IMR-90 (cell line): ENCODE measurements at regions not wholly inside any gene's neighbourhood (a gene's known extent, or its start where the extent isn't known, plus 50 kb on each side); places are given as distances from the start of the nearest gene placed in this dataset.

Experiments used
- ATAC-seq: fragments of 200-7000 bp; cut with Tn5 transposase; 2 replicates; pipeline ENCODE4 v1.9.1; 2020; ENCODE audit warnings: low read depth, mild to moderate bottlenecking, moderate library complexity
- BruUV-seq: library from RNA; stranded (reverse); fragments of 400-500 nt; replicated peaks from 2 replicates; lab custom pipeline; 2021; lab: Mats Ljungman, UMichigan
- CTCF ChIA-PET: fragments of 300-600 bp; formaldehyde crosslinking; extraction: SDS; loops from one replicate; lab custom pipeline; 2021; ENCODE audit warnings: antibody characterized with exemption; lab: Yijun Ruan, JAX
- POLR2A ChIA-PET: fragments of 300-600 bp; sonication (Branson Sonifier 250); formaldehyde crosslinking; loops from one replicate; lab custom pipeline; 2022; ENCODE audit warnings: antibody characterized with exemption; ENCODE audit not compliant: unreplicated experiment; lab: Charles Lee
- DNase-seq: peaks from one replicate; pipeline ENCODE4 v3.0.0; 2013
- H2AFZ ChIP-seq: replicated peaks from 2 replicates; pipeline ENCODE3; 2013; ENCODE audit warnings: low read length, mild to moderate bottlenecking; ENCODE audit not compliant: poor library complexity
- H2AK5ac ChIP-seq: 2 replicates; pipeline ENCODE4 v1.6.1; 2013; ENCODE audit warnings: low read depth, low read length, inconsistent platforms
- H2AK9ac ChIP-seq: replicated peaks from 2 replicates; pipeline ENCODE3; 2013; ENCODE audit warnings: mild to moderate bottlenecking, low read depth, low read length, moderate library complexity; ENCODE audit not compliant: poor library complexity
- H2BK120ac ChIP-seq: 2 replicates; pipeline ENCODE4 v1.6.1; 2013; ENCODE audit warnings: low read depth, low read length, inconsistent platforms
- H2BK15ac ChIP-seq: 3 replicates; pipeline ENCODE4 v1.6.1; 2013; ENCODE audit warnings: low read depth, low read length, inconsistent platforms
- H2BK20ac ChIP-seq: 2 replicates; pipeline ENCODE4 v1.6.1; 2013; ENCODE audit warnings: low read depth, mild to moderate bottlenecking, inconsistent platforms, low read length, moderate library complexity
- H2BK5ac ChIP-seq: 2 replicates; pipeline ENCODE4 v1.6.1; 2013; ENCODE audit warnings: mild to moderate bottlenecking, low read depth, low read length, inconsistent platforms; ENCODE audit not compliant: poor library complexity, severe bottlenecking
- H3K14ac ChIP-seq: replicated peaks from 2 replicates; pipeline ENCODE4 v1.6.1; 2013; ENCODE audit warnings: low read depth, low read length, inconsistent platforms
- H3K18ac ChIP-seq: 2 replicates; pipeline ENCODE4 v1.6.1; 2013; ENCODE audit warnings: low read depth, low read length, control low read depth
- H3K23ac ChIP-seq: 2 replicates; pipeline ENCODE4 v1.6.1; 2013; ENCODE audit warnings: low read depth, low read length, inconsistent platforms
- H3K27ac ChIP-seq: 2 replicates; pipeline ENCODE4 v1.5.1; 2013; ENCODE audit warnings: mild to moderate bottlenecking, control low read depth, low read length; ENCODE audit not compliant: insufficient read depth
- H3K27me3 ChIP-seq: 2 replicates; pipeline ENCODE4 v1.6.1; 2013; ENCODE audit warnings: low read length; ENCODE audit not compliant: control insufficient read depth, insufficient read depth
- H3K36me3 ChIP-seq: 2 replicates; pipeline ENCODE4 v1.6.1; 2013; ENCODE audit warnings: low read length, mixed read lengths; ENCODE audit not compliant: control insufficient read depth, insufficient read depth
- H3K4ac ChIP-seq: 2 replicates; pipeline ENCODE4 v1.6.1; 2013; ENCODE audit warnings: low read depth, low read length, inconsistent platforms
- H3K4me1 ChIP-seq: 2 replicates; pipeline ENCODE4 v1.6.1; 2013; ENCODE audit warnings: low read length, mixed read lengths; ENCODE audit not compliant: control insufficient read depth, insufficient read depth
- H3K4me2 ChIP-seq: 2 replicates; pipeline ENCODE4 v1.6.1; 2013; ENCODE audit warnings: low read depth, mild to moderate bottlenecking, control low read depth, low read length, moderate library complexity
- H3K4me3 ChIP-seq: 2 replicates; pipeline ENCODE4 v1.5.1; 2013; ENCODE audit warnings: low read depth, mild to moderate bottlenecking, control low read depth, low read length, moderate library complexity; ENCODE audit not compliant: insufficient read depth
- H3K56ac ChIP-seq: 2 replicates; pipeline ENCODE4 v1.6.1; 2013; ENCODE audit warnings: low read length, inconsistent platforms; ENCODE audit not compliant: insufficient read depth; ENCODE audit errors: extremely low read depth
- H3K79me1 ChIP-seq, 2 experiments: 2 replicates each; pipeline ENCODE4 v1.6.1; 2013; ENCODE audit warnings: low read length in 2 of 2, inconsistent platforms in 1 of 2, low read depth in 1 of 2
- H3K9ac ChIP-seq: 2 replicates; pipeline ENCODE4 v1.6.1; 2013; ENCODE audit warnings: low read depth, low read length, control low read depth
- H3K9me1 ChIP-seq: 2 replicates; pipeline ENCODE4 v1.6.1; 2013; ENCODE audit warnings: low read length, inconsistent platforms; ENCODE audit not compliant: insufficient read depth
- H3K9me3 ChIP-seq: 2 replicates; pipeline ENCODE4 v1.6.1; 2013; ENCODE audit warnings: low read length; ENCODE audit not compliant: control insufficient read depth, insufficient read depth
- H4K20me1 ChIP-seq: 2 replicates; pipeline ENCODE4 v1.6.1; 2013; ENCODE audit warnings: low read length, inconsistent platforms; ENCODE audit not compliant: insufficient read depth
- H4K5ac ChIP-seq: 2 replicates; pipeline ENCODE4 v1.6.1; 2013; ENCODE audit warnings: mild to moderate bottlenecking, low read depth, low read length, control low read depth
- H4K8ac ChIP-seq, 2 experiments: 2 replicates each; pipeline ENCODE4 v1.6.1; 2013; ENCODE audit warnings: low read depth in 2 of 2, low read length in 2 of 2, control low read depth in 1 of 2, inconsistent platforms in 1 of 2
- H4K91ac ChIP-seq: 2 replicates; pipeline ENCODE4 v1.6.1; 2013; ENCODE audit warnings: low read depth, low read length, inconsistent platforms; ENCODE audit not compliant: insufficient read depth
- BHLHE40 ChIP-seq: fragments of 150-350 bp; IDR thresholded peaks from 2 replicates; pipeline ENCODE4 v1.6.1; 2016; ENCODE audit warnings: mild to moderate bottlenecking, low read depth, low read length
- CEBPB ChIP-seq: IDR thresholded peaks from 2 replicates; pipeline ENCODE4 v1.6.1; 2012; ENCODE audit warnings: low read depth, low read length, improper control_type of control experiment
- CHD1 ChIP-seq: IDR thresholded peaks from 2 replicates; pipeline ENCODE4 v1.6.1; 2012; ENCODE audit warnings: low read depth, low read length, improper control_type of control experiment
- CTCF ChIP-seq: conservative IDR thresholded peaks from 2 replicates; pipeline ENCODE4 v1.5.1; 2012; ENCODE audit warnings: mild to moderate bottlenecking, low read depth, low read length, improper control_type of control experiment
- ELK1 ChIP-seq: fragments of 150-350 bp; IDR thresholded peaks from 2 replicates; pipeline ENCODE4 v1.6.1; 2016; ENCODE audit warnings: low read depth, mild to moderate bottlenecking, low read length, moderate library complexity, borderline replicate concordance
- FOS ChIP-seq: fragments of 150-350 bp; IDR thresholded peaks from 2 replicates; pipeline ENCODE4 v1.6.1; 2016; ENCODE audit warnings: low read depth, low read length
- MAFK ChIP-seq: IDR thresholded peaks from 2 replicates; pipeline ENCODE4 v1.6.1; 2012; ENCODE audit warnings: low read depth, low read length, improper control_type of control experiment
- MAZ ChIP-seq: IDR thresholded peaks from 2 replicates; pipeline ENCODE4 v1.6.1; 2012; ENCODE audit warnings: low read depth, mild to moderate bottlenecking, low read length, improper control_type of control experiment, moderate library complexity, borderline replicate concordance
- MXI1 ChIP-seq: IDR thresholded peaks from 2 replicates; pipeline ENCODE4 v1.6.1; 2012; ENCODE audit warnings: low read depth, mild to moderate bottlenecking, low read length, moderate library complexity, borderline replicate concordance
- NFE2L2 ChIP-seq: fragments of 150-350 bp; IDR thresholded peaks from 2 replicates; pipeline ENCODE4 v1.6.1; 2016; ENCODE audit warnings: low read depth, mild to moderate bottlenecking, low read length
- POLR2A ChIP-seq: IDR thresholded peaks from 2 replicates; pipeline ENCODE4 v1.6.1; 2012; ENCODE audit warnings: mild to moderate bottlenecking, low read depth, low read length
- RAD21 ChIP-seq: IDR thresholded peaks from 2 replicates; pipeline ENCODE4 v1.6.1; 2012; ENCODE audit warnings: low read length, improper control_type of control experiment
- RCOR1 ChIP-seq: IDR thresholded peaks from 2 replicates; pipeline ENCODE4 v1.6.1; 2012; ENCODE audit warnings: mild to moderate bottlenecking, low read length, improper control_type of control experiment; ENCODE audit not compliant: insufficient replicate concordance
- RFX5 ChIP-seq: IDR thresholded peaks from 2 replicates; pipeline ENCODE4 v1.8.0; 2012; ENCODE audit warnings: low read depth, mild to moderate bottlenecking, low read length, moderate library complexity
- SMC3 ChIP-seq: fragments of 150-350 bp; IDR thresholded peaks from 2 replicates; pipeline ENCODE4 v1.6.1; 2016; ENCODE audit warnings: low read depth, mild to moderate bottlenecking, antibody characterized with exemption, low read length, moderate library complexity
- USF2 ChIP-seq: fragments of 150-350 bp; IDR thresholded peaks from 2 replicates; pipeline ENCODE4 v1.6.1; 2017; ENCODE audit warnings: mild to moderate bottlenecking, antibody characterized with exemption, low read length, low read depth
- WGBS, 2 experiments: methylation state at CpG; one replicate each; pipeline versions ENCODE4 v1.1.5 to v1.1.7; 2013; ENCODE audit warnings: missing lambda C conversion rate in 2 of 2; ENCODE audit not compliant: insufficient read length in 1 of 2; ENCODE audit errors: extremely low coverage in 2 of 2; 5-methylcytosine and 5-hydroxymethylcytosine counted together
- dilution Hi-C: fragments of 300-500 bp; cut with HindIII; formaldehyde crosslinking; loops from one replicate; pipeline ENCODE4 v1.14.3; 2018; ENCODE audit warnings: low sequenced_read_pairs; ENCODE audit not compliant: unreplicated experiment
- in situ Hi-C: fragments of 300-500 bp; cut with MboI; formaldehyde crosslinking; loops from 3 replicates; pipeline ENCODE4 v1.14.3; 2019; ENCODE audit warnings: low sequenced_read_pairs, inconsistent platforms, mixed read lengths
- intact Hi-C: fragments of 100-400 bp; cut with micrococcal nuclease; formaldehyde crosslinking; loops from 2 replicates; pipeline ENCODE4 v1.10.0; 2022

- Histone ChIP-seq H2AK5ac (no peak overlapping the region), H3K27ac (no peak overlapping the region), H2BK20ac (no peak overlapping the region), H3K14ac (no peak overlapping the region), H4K8ac (no peak overlapping the region), H3K9ac (no peak overlapping the region), H2AK9ac (no peak overlapping the region), H2BK120ac (no peak overlapping the region), H3K79me1 (no peaks in the 10 kb centered on the region), H3K4me3 (no peak overlapping the region), H4K20me1 (no peaks in the 10 kb centered on the region), H3K56ac (no peak overlapping the region), H3K4ac (no peak overlapping the region), H3K27me3 (no peaks in the 10 kb centered on the region), H3K18ac (no peak overlapping the region), H2BK5ac (no peak overlapping the region), H3K9me3 (peaks cover 18% of the 10 kb centered on the region), H3K36me3 (no peaks in the 10 kb centered on the region), H3K4me1 (no peaks in the 10 kb centered on the region), H3K23ac (no peak overlapping the region), H2BK15ac (no peak overlapping the region), H4K5ac (no peak overlapping the region), H3K9me1 (no peaks in the 10 kb centered on the region), H4K91ac (no peak overlapping the region), H2AFZ (no peak overlapping the region), H3K4me2 (no peak overlapping the region)
- in situ Hi-C loops (no loop called here), intact Hi-C loops (no loop called here), dilution Hi-C loops (no loop called here)
- ChIA-PET POLR2A (no interaction called here), CTCF (no interaction called here)
- BruUV-seq: no TSS peak
- no peak for ATAC-seq
- TF ChIP-seq ELK1: no peak
- TF ChIP-seq RAD21: no peak
- no peak for TF ChIP-seq MAZ
- no peak for TF ChIP-seq MXI1
- no peak for TF ChIP-seq NFE2L2
- TF ChIP-seq CEBPB: no peak
- TF ChIP-seq USF2: no peak
- TF ChIP-seq BHLHE40: no peak
- TF ChIP-seq FOS: no peak
- TF ChIP-seq MAFK: no peak
- no peak for TF ChIP-seq SMC3
- TF ChIP-seq RFX5: no peak
- no peak for TF ChIP-seq POLR2A
- TF ChIP-seq RCOR1: no peak
- no peak for TF ChIP-seq CHD1
- no peak for TF ChIP-seq CTCF
- no CpG with 5 or more reads among the region's 3 CpGs for WGBS, 2 experiments
- no peak for DNase-seq
Observed at GRCh38 chr5:160904591-160904990, 52.6 kb upstream of the ATP10B start.
